Rectal smooth muscle tissue (tissue), 1 donor: ENCODE measurements at regions not wholly inside any gene's neighbourhood (a gene's known extent, or its start where the extent isn't known, plus 50 kb on each side); places are given as distances from the start of the nearest gene placed in this dataset.

Source experiments
- H3K27ac ChIP-seq: one replicate; pipeline ENCODE4 v1.7.0; 2013; ENCODE audit warnings: low read depth, low read length, inconsistent platforms
- H3K27me3 ChIP-seq: one replicate; pipeline ENCODE4 v1.7.0; 2013; ENCODE audit warnings: low read length; ENCODE audit not compliant: control insufficient read depth, insufficient read depth
- H3K36me3 ChIP-seq: one replicate; pipeline ENCODE4 v1.7.0; 2013; ENCODE audit warnings: low read length; ENCODE audit not compliant: control insufficient read depth, insufficient read depth
- H3K4me1 ChIP-seq: one replicate; pipeline ENCODE4 v1.7.0; 2013; ENCODE audit warnings: low read length; ENCODE audit not compliant: control insufficient read depth, insufficient read depth
- H3K4me3 ChIP-seq: one replicate; pipeline ENCODE4 v1.7.0; 2013; ENCODE audit warnings: low read length
- H3K9ac ChIP-seq: one replicate; pipeline ENCODE4 v1.7.0; 2013; ENCODE audit warnings: low read length

DNA sequence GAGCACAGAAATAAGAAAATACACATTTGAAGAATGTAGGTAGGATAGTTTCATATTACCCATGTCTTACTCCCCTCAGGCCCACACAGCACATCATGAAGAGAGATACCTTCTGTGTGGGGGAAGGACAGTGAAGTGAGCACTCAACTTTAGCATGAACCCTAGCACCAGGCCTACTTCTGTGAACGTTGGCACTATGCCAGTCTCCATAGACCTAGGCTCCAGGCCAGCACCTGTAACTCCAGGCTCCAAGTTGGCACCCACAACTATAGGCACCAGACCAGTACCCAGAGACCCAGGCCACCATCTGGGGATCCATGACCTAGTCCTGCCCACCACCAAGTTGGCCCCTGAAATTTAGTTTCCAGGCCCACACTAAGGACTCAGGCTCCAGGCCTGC, 410.9 kb downstream of the INSC start:
- no peak overlapping the region for H3K9ac ChIP-seq
- H3K4me3 ChIP-seq, result no peak overlapping the region
- H3K27ac ChIP-seq, result no peak overlapping the region
- H3K36me3 ChIP-seq, result no peaks in the 10 kb centered on the region
- H3K27me3 ChIP-seq, result no peaks in the 10 kb centered on the region
- H3K4me1 ChIP-seq, result no peaks in the 10 kb centered on the region

DNA sequence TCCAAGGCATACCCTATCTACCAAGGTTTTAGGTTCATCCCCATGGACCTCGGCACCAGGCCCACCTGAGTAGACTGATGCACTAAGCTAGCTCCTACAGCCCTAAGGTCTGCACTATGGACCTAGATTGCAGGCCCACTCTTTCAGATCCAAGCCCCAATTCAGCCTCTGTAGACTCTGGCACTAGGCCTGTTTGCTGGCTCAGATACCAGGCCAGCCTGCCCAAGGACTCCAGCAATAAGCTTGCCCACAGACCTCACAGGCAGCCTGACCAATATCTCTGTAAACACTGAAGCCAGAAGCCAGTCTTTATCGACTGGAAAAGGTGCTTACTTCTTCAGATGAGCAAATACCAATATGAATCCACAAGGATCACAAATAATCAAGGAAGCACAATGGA, 411.3 kb downstream of the INSC start:
- H3K27ac ChIP-seq, result no peak overlapping the region
- no peaks in the 10 kb centered on the region for H3K36me3 ChIP-seq
- H3K27me3 ChIP-seq, result no peaks in the 10 kb centered on the region
- no peak overlapping the region for H3K9ac ChIP-seq
- no peak overlapping the region for H3K4me3 ChIP-seq
- no peaks in the 10 kb centered on the region for H3K4me1 ChIP-seq

DNA sequence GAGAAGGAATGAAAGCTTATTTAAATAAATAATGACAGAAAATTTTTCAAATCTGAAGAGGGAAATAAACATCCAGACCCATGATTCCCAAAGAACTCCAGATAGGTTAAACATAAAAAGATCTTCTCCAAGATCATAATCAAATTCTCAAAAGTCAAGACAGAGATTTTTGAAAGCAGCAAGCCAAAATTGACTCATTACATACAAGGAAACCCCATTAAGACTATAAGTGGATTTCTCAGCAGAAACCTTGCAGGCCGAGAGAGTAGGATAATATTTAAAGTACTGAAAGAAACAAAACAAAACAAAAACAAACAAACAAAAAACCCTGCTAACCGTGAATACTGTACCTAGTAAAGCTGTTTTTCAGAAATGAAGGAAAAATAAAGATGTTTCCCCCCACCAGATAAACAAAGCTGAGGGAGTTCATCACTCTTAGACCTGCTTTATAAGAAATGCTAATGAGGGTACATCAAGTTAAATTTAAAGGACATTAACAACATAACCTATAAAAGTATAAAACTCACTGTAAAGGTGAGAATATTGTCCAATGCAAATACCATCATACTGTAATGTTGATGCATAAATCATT, 412.2 kb downstream of the INSC start:
- Histone ChIP-seq H3K27ac (no peak overlapping the region), H3K4me1 (no peaks in the 10 kb centered on the region), H3K27me3 (no peaks in the 10 kb centered on the region), H3K4me3 (no peak overlapping the region), H3K9ac (no peak overlapping the region), H3K36me3 (no peaks in the 10 kb centered on the region)

DNA sequence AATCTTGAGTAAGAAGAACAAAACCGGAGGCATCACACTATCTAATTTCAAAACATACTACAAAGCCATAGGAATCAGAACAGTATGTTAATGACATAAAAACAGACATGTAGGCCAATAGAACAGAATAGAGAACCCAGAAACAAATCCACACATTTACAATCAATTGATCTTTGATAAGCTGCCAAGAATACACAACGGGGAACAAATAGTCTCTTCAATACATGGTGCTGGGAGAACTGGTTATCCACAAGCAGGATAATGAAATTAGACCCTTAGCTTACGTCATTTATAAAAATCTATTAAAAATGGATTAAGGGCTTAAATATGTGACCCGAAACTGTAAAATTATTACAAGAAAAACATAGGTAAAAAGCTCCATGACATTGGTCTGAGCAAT, 417.7 kb downstream of the INSC start:
- H3K4me1 ChIP-seq, result no peaks in the 10 kb centered on the region
- no peaks in the 10 kb centered on the region for H3K36me3 ChIP-seq
- no peak overlapping the region for H3K4me3 ChIP-seq
- H3K27me3 ChIP-seq, result no peaks in the 10 kb centered on the region
- H3K27ac ChIP-seq, result no peak overlapping the region
- no peak overlapping the region for H3K9ac ChIP-seq

DNA sequence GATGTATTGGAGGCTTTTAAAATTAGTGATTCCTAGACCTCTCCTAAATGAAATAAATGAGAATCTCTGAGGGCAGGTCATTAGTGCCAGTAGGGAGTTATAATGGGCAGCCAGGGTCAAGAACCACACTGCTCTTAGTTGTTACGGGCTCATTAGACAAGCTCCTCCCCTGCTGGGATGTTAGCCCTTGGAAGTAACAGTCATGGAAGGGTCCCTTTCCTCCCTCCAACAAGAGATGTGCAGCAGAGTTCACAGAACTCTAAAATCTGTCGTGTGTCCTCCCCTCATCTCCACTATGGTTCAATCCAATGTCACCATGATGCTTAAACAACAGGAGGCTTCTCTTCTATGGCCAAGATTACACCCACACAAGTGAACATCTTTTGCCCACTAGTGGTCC, 419.5 kb downstream of the INSC start:
- no peak overlapping the region for H3K9ac ChIP-seq
- H3K4me3 ChIP-seq, result no peak overlapping the region
- H3K4me1 ChIP-seq, result no peaks in the 10 kb centered on the region
- no peaks in the 10 kb centered on the region for H3K27me3 ChIP-seq
- H3K27ac ChIP-seq, result no peak overlapping the region
- H3K36me3 ChIP-seq, result no peaks in the 10 kb centered on the region

DNA sequence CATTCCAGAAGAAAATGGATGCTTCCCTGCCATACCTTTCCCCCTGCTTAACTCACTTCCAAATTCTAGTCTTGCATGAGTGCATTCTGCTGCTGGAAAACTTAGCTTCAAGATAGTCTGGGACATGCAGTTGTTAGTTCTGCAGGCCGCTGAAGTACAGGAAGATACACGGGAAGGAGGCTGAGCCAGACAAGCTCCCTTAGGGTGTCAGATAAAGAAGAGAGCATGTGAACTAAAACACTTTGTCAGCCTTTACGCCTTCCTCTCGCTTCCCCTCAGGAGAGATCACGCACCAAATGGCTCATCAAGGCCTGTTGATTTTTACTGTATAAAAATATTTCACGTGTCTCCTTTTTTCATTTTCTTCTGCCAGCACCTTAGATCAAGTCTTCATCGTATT, 420.7 kb downstream of the INSC start:
- Histone ChIP-seq H3K27ac (no peak overlapping the region), H3K36me3 (no peaks in the 10 kb centered on the region), H3K27me3 (no peaks in the 10 kb centered on the region), H3K4me3 (no peak overlapping the region), H3K4me1 (no peaks in the 10 kb centered on the region), H3K9ac (no peak overlapping the region)

DNA sequence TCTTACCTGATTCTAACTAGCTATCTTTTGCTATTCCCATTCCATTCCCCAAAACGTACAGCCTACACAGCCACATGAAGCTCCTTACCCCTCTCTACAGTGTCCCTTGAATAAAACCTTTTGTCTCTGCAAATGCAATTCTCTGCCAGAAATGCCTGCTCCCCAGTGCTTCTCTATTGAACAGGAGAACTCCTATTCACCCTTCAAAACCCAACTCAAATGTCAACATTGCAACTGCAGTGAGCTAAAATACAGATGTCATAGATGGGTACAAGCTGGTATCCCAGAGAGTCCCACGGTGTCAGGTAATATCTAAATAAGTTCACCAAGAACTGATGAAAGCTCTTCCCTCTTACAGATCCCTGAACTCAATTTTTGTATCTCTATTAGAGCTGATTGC, 421.7 kb downstream of the INSC start:
- H3K27me3 ChIP-seq, result no peaks in the 10 kb centered on the region
- no peak overlapping the region for H3K27ac ChIP-seq
- H3K4me3 ChIP-seq, result no peak overlapping the region

DNA sequence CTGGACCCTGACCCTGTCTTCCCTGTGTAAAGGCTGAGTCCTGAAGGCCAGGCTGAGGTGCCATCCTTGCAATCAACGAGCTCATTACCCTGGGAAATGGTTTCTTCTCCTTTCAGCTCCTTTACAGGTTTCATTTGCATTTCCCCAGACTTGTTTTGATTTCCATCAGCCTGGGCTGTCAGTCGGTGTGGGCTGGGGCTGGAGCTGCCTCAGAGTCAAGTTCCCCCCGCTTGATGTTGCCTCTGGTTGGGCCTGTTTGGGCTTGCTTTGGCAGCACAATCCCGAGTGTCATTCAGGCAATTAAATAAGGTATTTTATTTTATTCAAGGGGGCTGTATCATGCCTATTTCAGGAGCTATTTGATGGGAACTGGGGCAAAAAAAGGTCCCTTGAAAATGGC, 424.9 kb downstream of the INSC start:
- H3K4me3 ChIP-seq, result no peak overlapping the region
- H3K27ac ChIP-seq, result no peak overlapping the region
- H3K4me1 ChIP-seq, result no peaks in the 10 kb centered on the region
- H3K27me3 ChIP-seq, result no peaks in the 10 kb centered on the region
- no peaks in the 10 kb centered on the region for H3K36me3 ChIP-seq
- H3K9ac ChIP-seq, result no peak overlapping the region

More for the DNA sequence above, 421.7 kb downstream of the INSC start:
- H3K4me1 ChIP-seq, result no peaks in the 10 kb centered on the region
- H3K9ac ChIP-seq, result no peak overlapping the region
- no peaks in the 10 kb centered on the region for H3K36me3 ChIP-seq

DNA sequence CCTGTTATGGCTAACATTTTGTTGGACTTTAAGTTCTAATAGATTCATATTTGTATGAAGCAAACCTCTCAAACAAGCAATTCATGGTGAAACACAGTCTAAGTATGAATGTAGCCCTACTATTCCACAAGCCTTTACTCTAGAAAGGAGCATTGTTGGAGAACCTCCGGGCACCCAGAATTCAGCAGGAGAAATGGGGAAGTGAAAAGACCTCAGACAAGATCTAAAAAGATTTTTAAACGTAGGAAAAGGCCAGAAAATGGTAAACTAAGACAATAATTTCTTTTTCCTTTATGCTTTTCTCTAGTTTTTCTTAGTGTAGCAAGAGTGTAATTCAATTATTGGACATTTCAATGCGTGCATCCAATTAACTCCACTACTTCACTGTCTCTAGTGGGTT, 426.4 kb downstream of the INSC start:
- Histone ChIP-seq H3K27ac (no peak overlapping the region), H3K27me3 (no peaks in the 10 kb centered on the region), H3K9ac (no peak overlapping the region), H3K36me3 (no peaks in the 10 kb centered on the region), H3K4me1 (no peaks in the 10 kb centered on the region), H3K4me3 (no peak overlapping the region)

DNA sequence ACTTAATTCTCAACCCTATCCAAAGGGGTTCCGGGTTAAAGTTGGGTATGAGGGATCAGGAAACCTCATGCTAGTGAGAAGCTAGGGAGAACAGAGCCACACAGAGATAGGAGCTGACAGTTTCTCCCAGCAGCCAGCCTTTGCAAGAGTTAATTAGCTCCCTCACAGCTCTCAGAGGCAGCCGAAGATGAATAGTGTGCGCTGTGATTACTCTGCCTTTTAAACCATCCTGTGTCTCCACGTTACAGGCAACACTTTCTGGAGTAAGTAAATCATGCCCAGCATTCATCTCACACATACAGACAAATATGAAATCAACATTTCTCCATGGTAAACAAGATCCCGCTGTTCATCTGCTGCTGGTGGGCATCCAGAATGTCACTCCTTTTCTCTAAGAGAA, 429.6 kb downstream of the INSC start:
- H3K27me3 ChIP-seq, result no peaks in the 10 kb centered on the region
- H3K36me3 ChIP-seq, result no peaks in the 10 kb centered on the region
- no peak overlapping the region for H3K9ac ChIP-seq
- H3K4me1 ChIP-seq, result no peaks in the 10 kb centered on the region
- H3K4me3 ChIP-seq, result no peak overlapping the region
- no peak overlapping the region for H3K27ac ChIP-seq

DNA sequence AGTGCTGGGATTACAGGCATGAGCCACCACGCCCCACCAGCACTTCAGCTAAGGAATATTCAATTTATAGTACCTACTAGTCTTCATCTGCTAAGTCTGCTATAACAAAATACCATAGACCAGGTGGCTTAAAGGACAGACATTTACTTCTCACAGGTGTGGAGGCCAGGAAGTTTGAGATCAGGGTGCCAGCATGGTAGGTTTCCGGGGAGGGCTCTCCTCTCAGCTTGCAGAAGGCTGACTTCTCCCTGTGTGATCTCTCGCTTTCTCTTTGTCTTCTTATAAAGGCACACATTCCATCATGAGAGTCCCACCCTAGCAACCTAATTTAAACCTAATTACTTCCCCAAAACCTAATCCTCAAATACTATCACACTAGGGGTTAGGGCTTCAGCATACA, 433.0 kb downstream of the INSC start:
- H3K27me3 ChIP-seq, result no peaks in the 10 kb centered on the region
- no peaks in the 10 kb centered on the region for H3K4me1 ChIP-seq
- no peak overlapping the region for H3K4me3 ChIP-seq
- no peak overlapping the region for H3K9ac ChIP-seq
- no peaks in the 10 kb centered on the region for H3K36me3 ChIP-seq
- H3K27ac ChIP-seq, result no peak overlapping the region

DNA sequence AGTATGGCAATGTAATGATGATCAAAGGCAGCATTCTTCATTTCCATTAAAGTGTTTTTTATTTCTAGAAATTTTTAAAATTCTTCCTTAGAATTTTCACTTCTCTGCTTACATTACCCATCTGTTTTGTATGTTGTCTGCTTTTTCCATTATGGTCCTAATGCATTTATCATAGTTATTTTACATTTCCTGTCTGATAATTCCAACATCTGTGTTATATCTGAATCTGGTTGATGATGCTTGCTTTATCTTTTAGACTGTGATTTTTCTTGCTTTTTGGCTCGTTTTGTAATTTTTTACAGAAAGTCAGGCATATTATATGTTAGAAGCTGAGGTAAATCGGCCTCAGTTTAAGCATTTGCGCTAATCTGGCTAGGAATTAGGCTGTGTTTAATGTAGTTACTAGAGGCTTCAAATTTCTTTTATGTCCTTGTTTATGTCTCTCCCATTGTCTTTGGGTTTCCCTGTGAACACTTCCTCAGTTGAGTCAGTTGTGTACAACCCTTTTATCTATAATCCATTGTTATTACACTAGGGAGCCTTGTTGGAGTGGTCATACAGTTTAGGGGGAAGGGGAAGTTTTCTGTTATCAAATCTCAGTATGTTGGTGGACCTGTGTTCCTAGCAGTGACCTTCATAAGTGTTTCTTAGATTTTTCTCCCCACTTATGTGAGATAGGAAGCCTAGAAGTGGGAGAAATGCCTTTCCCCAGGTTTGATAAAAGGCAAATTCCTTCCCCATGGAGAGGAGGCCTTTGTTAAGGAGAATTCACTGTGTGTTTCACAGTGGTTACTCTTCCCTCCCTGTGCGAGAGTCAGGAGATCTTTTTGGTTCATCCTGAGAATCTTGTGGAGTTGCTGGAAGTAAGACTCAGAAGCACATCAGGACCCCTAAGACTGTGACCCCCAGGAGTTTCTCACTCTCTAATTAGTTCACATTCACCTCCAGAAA, 437.5 kb downstream of the INSC start:
- Histone ChIP-seq H3K36me3 (no peaks in the 10 kb centered on the region), H3K4me1 (no peaks in the 10 kb centered on the region), H3K27ac (no peak overlapping the region), H3K4me3 (no peak overlapping the region), H3K9ac (no peak overlapping the region), H3K27me3 (no peaks in the 10 kb centered on the region)

DNA sequence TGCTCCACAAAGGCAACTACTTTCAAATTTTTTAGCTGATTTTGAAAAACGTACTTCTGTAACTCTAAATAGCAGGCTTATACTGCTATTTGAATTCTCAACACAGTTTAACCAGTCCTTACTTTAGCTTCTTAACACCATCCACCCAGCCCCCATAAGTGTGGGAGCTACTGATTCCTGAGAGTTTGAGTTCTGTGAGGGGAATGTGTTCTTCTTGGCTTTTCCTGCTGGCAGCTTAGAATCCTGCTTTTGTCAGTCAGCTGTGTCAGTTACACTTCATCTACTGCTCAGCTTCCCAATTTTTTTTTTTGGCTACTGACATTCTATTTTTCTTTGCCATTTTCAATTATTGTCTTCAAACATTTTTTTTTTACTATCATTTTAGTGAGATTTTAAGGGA, 440.4 kb downstream of the INSC start:
- Histone ChIP-seq H3K27me3 (no peaks in the 10 kb centered on the region), H3K4me3 (no peak overlapping the region), H3K4me1 (no peaks in the 10 kb centered on the region), H3K27ac (no peak overlapping the region), H3K36me3 (no peaks in the 10 kb centered on the region), H3K9ac (no peak overlapping the region)
